ENCODE measurements at regions not wholly inside any gene's neighbourhood (a gene's known extent, or its start where the extent isn't known, plus 50 kb on each side); places are given as distances from the start of the nearest gene placed in this dataset.
A peak's percentile ranks its signal among the peaks of the same experiment; 100 is the strongest.

- DNase-seq: no peak
These were observed 222.1 kb upstream of the HMGA2 start for GRCh38 chr12:65602253-65602609.

GRCh38 chr12:65602610-65603295 is 221.5 kb upstream of the HMGA2 start:
- peak; percentile 84 for DNase-seq

GRCh38 chr12:65603438-65604351 is 220.6 kb upstream of the HMGA2 start:
- no peak for DNase-seq

GRCh38 chr12:65605019-65605418 is 219.3 kb upstream of the HMGA2 start:
- DNase-seq: no peak

GRCh38 chr12:65606008-65606766 is 218.1 kb upstream of the HMGA2 start:
- no peak for DNase-seq

GRCh38 chr12:65607401-65607841 is 216.9 kb upstream of the HMGA2 start:
- no peak for DNase-seq

- no peak for DNase-seq
These were observed 215.9 kb upstream of the HMGA2 start for GRCh38 chr12:65608319-65608916.

DNA sequence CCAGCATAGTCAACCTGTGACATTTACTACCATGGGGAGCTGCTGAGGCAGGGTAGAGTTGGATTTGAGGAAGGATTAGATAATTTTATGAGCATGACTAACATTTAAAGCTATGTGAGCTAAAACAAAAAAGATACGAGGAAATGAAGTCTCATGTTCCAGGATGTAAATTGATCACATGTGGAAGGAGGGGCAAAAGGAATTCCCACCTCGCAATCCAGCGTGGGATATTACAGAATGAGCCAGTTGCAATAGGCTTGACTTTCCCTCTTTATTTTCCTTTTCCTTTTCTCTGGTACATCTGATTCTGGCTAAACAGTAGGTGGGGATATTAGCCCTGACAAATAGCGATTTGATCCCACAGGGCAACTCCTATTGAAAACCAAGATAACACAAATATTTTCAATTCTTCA is 214.9 kb upstream of the HMGA2 start:
- DNase-seq: no peak

DNA sequence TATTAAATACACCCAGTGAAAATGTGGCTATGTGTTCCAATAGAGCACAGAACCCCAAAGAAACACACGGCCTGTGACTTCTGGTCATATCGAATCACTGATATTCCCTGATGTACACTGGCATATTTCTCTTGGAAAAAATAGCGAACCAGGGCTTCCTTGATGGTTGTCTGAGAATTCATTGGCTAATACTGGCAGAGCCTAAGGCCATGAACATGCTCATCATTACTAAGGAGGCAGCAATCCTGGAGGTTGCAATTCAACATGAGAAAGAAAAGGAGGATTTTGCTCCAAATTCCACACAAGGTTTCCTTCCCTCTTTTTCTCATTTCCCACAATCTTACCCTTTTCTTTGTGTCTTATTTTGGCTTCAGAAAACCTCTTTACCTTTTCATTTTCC is 212.9 kb upstream of the HMGA2 start:
- no peak for DNase-seq

DNA sequence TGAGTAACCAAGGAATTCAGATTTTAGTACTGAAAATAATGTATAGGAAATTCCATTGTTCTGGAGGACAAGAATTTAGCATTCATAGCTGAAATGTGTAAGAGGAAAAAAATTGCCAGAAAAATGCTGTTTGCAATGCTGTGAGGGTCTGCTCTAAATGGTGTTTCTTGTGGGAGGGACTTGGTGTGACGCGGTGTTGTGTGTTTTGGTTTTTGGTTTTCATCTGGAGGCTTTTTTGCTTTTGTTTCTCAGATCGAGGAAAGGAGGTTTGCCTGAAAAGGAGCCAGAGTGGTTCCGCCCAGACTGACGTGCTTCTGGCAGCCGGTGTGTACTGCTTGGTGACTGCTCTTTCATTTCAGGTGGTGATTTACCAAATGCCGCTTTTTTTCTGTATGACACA is 211.8 kb upstream of the HMGA2 start:
- DNase-seq: no peak

- no peak for DNase-seq
These were observed 210.6 kb upstream of the HMGA2 start for GRCh38 chr12:65613692-65614091.

DNA sequence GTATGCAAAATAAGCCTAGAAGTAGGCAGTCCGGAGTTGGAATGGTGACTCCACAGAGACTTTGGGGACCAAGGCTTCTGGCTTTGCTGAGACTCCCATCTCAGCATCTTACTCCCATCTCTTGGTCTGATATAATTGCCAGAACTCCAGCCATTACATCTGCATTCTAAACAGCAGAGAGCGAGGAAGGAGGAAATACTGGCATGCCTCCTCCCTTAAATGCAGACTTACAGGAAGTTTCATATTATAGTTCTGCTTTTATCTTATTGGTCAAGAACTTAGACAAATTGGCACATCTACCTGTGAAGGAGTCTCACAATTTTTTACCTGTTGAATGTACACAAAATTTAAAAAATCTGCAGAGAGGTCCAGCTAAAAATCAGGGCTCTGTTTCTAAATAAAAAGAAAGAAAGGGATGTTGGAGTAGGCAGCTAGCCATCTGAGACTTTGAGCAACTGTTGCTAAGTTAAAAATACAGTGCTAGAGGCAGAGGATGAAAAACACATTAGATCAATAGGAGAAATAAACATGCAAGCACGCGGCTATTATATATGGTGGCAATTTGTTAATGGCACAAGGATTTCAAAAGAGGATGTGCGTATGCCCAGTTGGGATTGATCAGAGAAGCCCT is 209.9 kb upstream of the HMGA2 start:
- no peak for DNase-seq

GRCh38 chr12:65615118-65615517 is 209.2 kb upstream of the HMGA2 start:
- no peak for DNase-seq

DNA sequence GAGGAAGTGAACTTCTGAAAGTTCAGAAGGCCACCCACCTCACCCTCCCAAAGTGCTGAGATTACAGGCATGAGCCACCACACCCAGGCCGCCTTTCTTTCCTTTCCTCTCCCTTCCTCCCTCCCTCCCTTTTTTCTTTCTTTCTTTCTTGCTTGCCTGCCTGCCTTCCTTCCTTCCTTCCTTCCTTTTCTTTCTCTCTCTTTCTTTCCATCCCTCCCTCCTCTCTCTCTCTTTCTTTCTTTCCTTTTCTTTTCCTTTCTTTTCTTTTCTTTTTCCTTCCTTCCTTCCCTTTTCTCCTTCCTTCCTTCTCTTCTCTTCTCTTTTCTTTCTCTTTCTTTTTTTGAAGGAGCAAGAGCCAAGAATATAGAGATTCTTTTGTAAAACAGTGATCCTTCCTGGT is 208.3 kb upstream of the HMGA2 start:
- no peak for DNase-seq

DNA sequence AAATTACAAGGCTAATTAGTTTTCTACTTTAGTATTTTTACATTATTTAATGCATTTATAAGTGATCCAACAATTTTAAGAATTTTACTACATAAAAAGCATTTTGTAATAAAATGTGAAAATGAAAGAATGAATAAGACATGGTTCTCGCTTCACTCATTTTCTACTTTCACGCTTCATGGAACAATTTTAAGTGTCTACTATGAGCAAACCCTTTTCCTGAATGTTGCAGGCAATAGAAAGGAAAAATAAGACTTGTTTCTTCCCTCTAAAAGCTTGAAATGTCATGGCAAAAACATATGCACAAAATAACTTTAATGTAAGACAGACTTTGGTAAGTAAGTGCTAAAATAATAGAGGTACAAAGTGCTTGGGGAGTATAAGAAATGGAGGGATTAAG is 205.7 kb upstream of the HMGA2 start:
- DNase-seq: no peak

DNA sequence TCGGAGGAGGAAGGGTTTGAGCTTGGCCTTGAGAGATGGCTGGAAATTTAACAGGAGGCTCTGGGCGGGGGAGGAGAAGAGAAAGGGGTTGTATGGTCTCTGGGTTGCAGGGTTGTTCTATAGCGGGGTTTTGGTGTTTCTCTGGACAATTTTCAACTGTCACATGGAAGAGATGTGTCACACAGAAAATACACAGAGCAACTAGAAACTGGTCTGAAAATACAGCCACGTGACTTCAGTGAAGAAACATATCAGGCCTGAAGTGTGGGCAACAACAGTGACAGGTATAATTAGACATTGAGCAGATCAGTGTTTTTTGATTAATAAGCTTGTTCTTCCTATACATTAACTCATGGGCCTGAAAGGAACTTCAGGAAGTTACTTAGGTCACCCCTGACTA is 205.3 kb upstream of the HMGA2 start:
- DNase-seq: no peak

DNA sequence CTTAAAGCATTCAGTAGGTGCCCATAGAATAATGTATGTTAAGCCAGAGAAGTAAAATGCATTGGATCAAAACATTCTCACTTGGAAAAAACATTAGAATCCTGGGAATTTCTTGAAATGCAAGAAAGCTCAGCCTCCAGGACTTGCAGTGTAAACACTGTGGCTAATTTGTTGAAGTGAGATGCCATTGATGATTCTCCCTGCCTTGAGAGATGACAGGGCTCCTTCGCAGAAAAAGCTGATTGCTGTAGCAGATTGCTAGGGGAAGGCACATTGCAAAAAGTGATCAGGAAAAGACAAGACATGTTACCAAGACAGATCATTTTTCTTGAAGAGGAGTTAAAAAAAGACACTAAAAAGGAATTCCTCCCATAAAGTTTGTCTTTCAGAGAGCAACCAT is 204.2 kb upstream of the HMGA2 start:
- no peak for DNase-seq

- DNase-seq: no peak
These were observed 202.2 kb upstream of the HMGA2 start for GRCh38 chr12:65622056-65622455.

GRCh38 chr12:65623507-65623906 is 200.8 kb upstream of the HMGA2 start:
- DNase-seq: no peak

- DNase-seq: no peak
These were observed 199.7 kb upstream of the HMGA2 start for GRCh38 chr12:65624554-65625086.

- DNase-seq: no peak
These were observed 196.2 kb upstream of the HMGA2 start for GRCh38 chr12:65628061-65628460.

- no peak for DNase-seq
These were observed 193.7 kb upstream of the HMGA2 start for GRCh38 chr12:65630555-65630954.
